Activated CD4-positive, alpha-beta T cell treated with anti-CD3 and anti-CD28 coated beads, Interleukin-2, Interleukin-6, amounts not matched to agents 100 ng/mL and 50 ng/mL, durations not matched to agents 16 hours and 8 hours (primary cell): ENCODE measurements at regions not wholly inside any gene's neighbourhood (a gene's known extent, or its start where the extent isn't known, plus 50 kb on each side); places are given as distances from the start of the nearest gene placed in this dataset.

ENCODE experiments used
- DNase-seq: peaks from one replicate; pipeline ENCODE4 v3.0.0-alpha.2; 2020

- no peak for DNase-seq
Measured at GRCh38 chr6:101326411-101326810, 67.1 kb upstream of the GRIK2 start.

- no peak for DNase-seq
Measured at GRCh38 chr6:101341926-101342325, 51.6 kb upstream of the GRIK2 start.
